HG03135 (cell line): ENCODE measurements at regions not wholly inside any gene's neighbourhood (a gene's known extent, or its start where the extent isn't known, plus 50 kb on each side); places are given as distances from the start of the nearest gene placed in this dataset.
"Not testable (repeated sequence)": the region's sequence is repeated elsewhere in the genome, so short reads cannot be mapped to it uniquely, and the experiment has no call there.

Source experiments
- ATAC-seq: cut with Tn5 transposase; IDR thresholded peaks from one replicate; pipeline ENCODE4 v1.9.1; 2021; ENCODE audit warnings: mild to moderate bottlenecking, moderate library complexity; ENCODE audit not compliant: unreplicated experiment

- ATAC-seq = no peak
Measured at GRCh38 chr11:13163158-13163557, 114.4 kb upstream of the BMAL1 start.

- no peak for ATAC-seq
Measured at GRCh38 chr11:13166036-13166435, 111.6 kb upstream of the BMAL1 start.

- no peak for ATAC-seq
Measured at GRCh38 chr11:13168271-13168670, 109.3 kb upstream of the BMAL1 start.

GRCh38 chr11:13169709-13170108 lies 107.9 kb upstream of the BMAL1 start:
- ATAC-seq = no peak

GRCh38 chr11:13174090-13174489 lies 103.5 kb upstream of the BMAL1 start:
- ATAC-seq = no peak

- ATAC-seq = no peak
Measured at GRCh38 chr11:13183094-13183825, 94.3 kb upstream of the BMAL1 start.

GRCh38 chr11:13183826-13184196 lies 93.8 kb upstream of the BMAL1 start:
- ATAC-seq = no peak

- no peak for ATAC-seq
Measured at GRCh38 chr11:13184295-13184794, 93.2 kb upstream of the BMAL1 start.

- ATAC-seq = no peak
Measured at GRCh38 chr11:13188179-13188578, 89.4 kb upstream of the BMAL1 start.

GRCh38 chr11:13189561-13190426 lies 87.8 kb upstream of the BMAL1 start:
- ATAC-seq = no peak

- ATAC-seq = no peak
Measured at GRCh38 chr11:13193613-13194012, 84.0 kb upstream of the BMAL1 start.

- ATAC-seq = not testable (repeated sequence)
Measured at GRCh38 chr11:13197374-13197773, 80.2 kb upstream of the BMAL1 start.

- ATAC-seq = peak; percentile 66
Measured at GRCh38 chr11:13205486-13205885, 72.1 kb upstream of the BMAL1 start.

GRCh38 chr11:13206086-13206640 lies 71.4 kb upstream of the BMAL1 start:
- no peak for ATAC-seq

- ATAC-seq = no peak
Measured at GRCh38 chr11:13207270-13207664, 70.3 kb upstream of the BMAL1 start.

GRCh38 chr11:13207665-13208594 lies 69.7 kb upstream of the BMAL1 start:
- ATAC-seq = no peak

GRCh38 chr11:13208921-13209320 lies 68.7 kb upstream of the BMAL1 start:
- no peak for ATAC-seq

- no peak for ATAC-seq
Measured at GRCh38 chr11:13209379-13209778, 68.2 kb upstream of the BMAL1 start.

- ATAC-seq = no peak
Measured at GRCh38 chr11:13210424-13210823, 67.2 kb upstream of the BMAL1 start.

- no peak for ATAC-seq
Measured at GRCh38 chr11:13214276-13214675, 63.3 kb upstream of the BMAL1 start.

GRCh38 chr11:13215149-13215548 lies 62.4 kb upstream of the BMAL1 start:
- no peak for ATAC-seq
